Mammary epithelial cell (primary cell): ENCODE measurements at regions not wholly inside any gene's neighbourhood (a gene's known extent, or its start where the extent isn't known, plus 50 kb on each side); places are given as distances from the start of the nearest gene placed in this dataset.

Experiments used
- EZH2 ChIP-seq: IDR thresholded peaks from 2 replicates; pipeline ENCODE4 v1.6.1; 2012; ENCODE audit warnings: low read length, inconsistent platforms, borderline replicate concordance
- TF ChIP-seq, protein P1 (sequence below), 2 donors: IDR thresholded peaks in 1 of 2; conservative IDR thresholded peaks in 1 of 2; 2 replicates each; pipeline ENCODE4 v1.5.1; 2011 to 2012; ENCODE audit warnings: inconsistent platforms in 2 of 2, low read length in 2 of 2, mild to moderate bottlenecking in 2 of 2, control low read depth in 1 of 2, low read depth in 1 of 2; ENCODE audit not compliant: insufficient read depth in 1 of 2; ENCODE audit errors: extremely low read depth in 1 of 2

DNA sequence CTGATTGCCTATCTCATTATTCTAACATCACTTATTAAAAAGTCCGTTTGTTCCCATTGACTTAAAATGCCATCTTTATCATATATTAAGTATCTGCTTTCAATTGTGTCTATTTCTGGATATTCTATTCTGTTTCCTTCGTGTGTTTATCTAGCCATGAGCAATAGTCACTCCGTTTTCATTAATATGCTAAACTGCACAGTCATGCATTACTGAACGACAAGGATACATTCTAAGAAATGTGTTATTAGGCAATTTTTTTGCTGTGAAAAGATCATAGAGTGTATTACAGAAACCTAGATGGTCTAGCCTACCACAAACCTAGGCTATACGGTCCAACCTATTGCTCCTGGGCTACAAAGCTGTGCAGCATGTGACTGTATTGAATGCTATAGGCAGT lies 482.9 kb downstream of the IRX1 start:
- TF ChIP-seq, protein P1, sequence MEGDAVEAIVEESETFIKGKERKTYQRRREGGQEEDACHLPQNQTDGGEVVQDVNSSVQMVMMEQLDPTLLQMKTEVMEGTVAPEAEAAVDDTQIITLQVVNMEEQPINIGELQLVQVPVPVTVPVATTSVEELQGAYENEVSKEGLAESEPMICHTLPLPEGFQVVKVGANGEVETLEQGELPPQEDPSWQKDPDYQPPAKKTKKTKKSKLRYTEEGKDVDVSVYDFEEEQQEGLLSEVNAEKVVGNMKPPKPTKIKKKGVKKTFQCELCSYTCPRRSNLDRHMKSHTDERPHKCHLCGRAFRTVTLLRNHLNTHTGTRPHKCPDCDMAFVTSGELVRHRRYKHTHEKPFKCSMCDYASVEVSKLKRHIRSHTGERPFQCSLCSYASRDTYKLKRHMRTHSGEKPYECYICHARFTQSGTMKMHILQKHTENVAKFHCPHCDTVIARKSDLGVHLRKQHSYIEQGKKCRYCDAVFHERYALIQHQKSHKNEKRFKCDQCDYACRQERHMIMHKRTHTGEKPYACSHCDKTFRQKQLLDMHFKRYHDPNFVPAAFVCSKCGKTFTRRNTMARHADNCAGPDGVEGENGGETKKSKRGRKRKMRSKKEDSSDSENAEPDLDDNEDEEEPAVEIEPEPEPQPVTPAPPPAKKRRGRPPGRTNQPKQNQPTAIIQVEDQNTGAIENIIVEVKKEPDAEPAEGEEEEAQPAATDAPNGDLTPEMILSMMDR (conservative IDR thresholded peaks at IDR 0.05 in 1 of 2, IDR thresholded peaks at IDR 0.05 in 1 of 2; ENCODE audit: extremely low read depth in 1 of 2, insufficient read depth in 1 of 2, low read depth in 1 of 2, low read length in 2 of 2): no peak
- no peak for TF ChIP-seq EZH2
